ENCODE measurements at regions not wholly inside any gene's neighbourhood (a gene's known extent, or its start where the extent isn't known, plus 50 kb on each side); places are given as distances from the start of the nearest gene placed in this dataset.

GRCh38 chr2:120986898-120987650, 251.4 kb downstream of the GLI2 start:
- no peak overlapping the region for H3K27ac ChIP-seq (ENCODE audit: low read length)
- H3K9me2 ChIP-seq (replicated peaks; ENCODE audit: low read length) = no peaks in the 10 kb centered on the region
- no peaks in the 10 kb centered on the region for H3K4me1 ChIP-seq (ENCODE audit: insufficient read depth, low read length)
- H2AFZ ChIP-seq (ENCODE audit: low read length) = no peak overlapping the region
- no peaks in the 10 kb centered on the region for H3K79me2 ChIP-seq (ENCODE audit: low read length)
- no TSS peak for BruUV-seq (replicated peaks)
- no peak overlapping the region for H3K9ac ChIP-seq (ENCODE audit: low read length)
- TF ChIP-seq EZH2 (IDR thresholded peaks at IDR 0.05; ENCODE audit: low read length, unreplicated experiment) (no peak), CTCF (conservative IDR thresholded peaks at IDR 0.05; ENCODE audit: low read depth, low read length) (no peak), EZH2phosphoT487 (IDR thresholded peaks at IDR 0.05; ENCODE audit: borderline replicate concordance, low read length) (no peak)
- ChIA-PET POLR2A (ENCODE audit: unreplicated experiment) (no interaction called here), CTCF (no interaction called here)
- no peaks in the 10 kb centered on the region for H3K27me3 ChIP-seq (ENCODE audit: low read length)
- no peaks in the 10 kb centered on the region for H4K20me1 ChIP-seq (ENCODE audit: low read length)
- no peak overlapping the region for H3K4me2 ChIP-seq (ENCODE audit: low read length)
- H3K9me3 ChIP-seq (ENCODE audit: low read length) = no peaks in the 10 kb centered on the region
- intact Hi-C loops (cut with micrococcal nuclease) = no loop called here
- H3K36me3 ChIP-seq (ENCODE audit: low read depth, low read length) = no peaks in the 10 kb centered on the region
- H3K4me3 ChIP-seq (ENCODE audit: low read length) = no peak overlapping the region
- H3F3A ChIP-seq (ENCODE audit: low read length, unreplicated experiment) = no peaks in the 10 kb centered on the region
- ATAC-seq = no peak
- no peak for DNase-seq

GRCh38 chr2:120988051-120988699, 252.5 kb downstream of the GLI2 start:
- no peaks in the 10 kb centered on the region for H3K9me2 ChIP-seq (replicated peaks; ENCODE audit: low read length)
- BruUV-seq (replicated peaks) = no TSS peak
- H3K79me2 ChIP-seq (ENCODE audit: low read length) = no peaks in the 10 kb centered on the region
- no peaks in the 10 kb centered on the region for H4K20me1 ChIP-seq (ENCODE audit: low read length)
- no peaks in the 10 kb centered on the region for H3K9me3 ChIP-seq (ENCODE audit: low read length)
- no peak overlapping the region for H3K4me3 ChIP-seq (ENCODE audit: low read length)
- no peaks in the 10 kb centered on the region for H3F3A ChIP-seq (ENCODE audit: low read length, unreplicated experiment)
- H3K36me3 ChIP-seq (ENCODE audit: low read depth, low read length) = no peaks in the 10 kb centered on the region
- H3K4me2 ChIP-seq (ENCODE audit: low read length) = no peak overlapping the region
- intact Hi-C loops (cut with micrococcal nuclease) = no loop called here
- no peak overlapping the region for H3K27ac ChIP-seq (ENCODE audit: low read length)
- ATAC-seq = no peak
- no peaks in the 10 kb centered on the region for H3K27me3 ChIP-seq (ENCODE audit: low read length)
- no peak overlapping the region for H3K9ac ChIP-seq (ENCODE audit: low read length)
- H3K4me1 ChIP-seq (ENCODE audit: insufficient read depth, low read length) = no peaks in the 10 kb centered on the region
- TF ChIP-seq EZH2 (IDR thresholded peaks at IDR 0.05; ENCODE audit: low read length, unreplicated experiment) (no peak), EZH2phosphoT487 (IDR thresholded peaks at IDR 0.05; ENCODE audit: borderline replicate concordance, low read length) (no peak), CTCF (conservative IDR thresholded peaks at IDR 0.05; ENCODE audit: low read depth, low read length) (no peak)
- no peak overlapping the region for H2AFZ ChIP-seq (ENCODE audit: low read length)
- ChIA-PET CTCF (no interaction called here), POLR2A (ENCODE audit: unreplicated experiment) (no interaction called here)
- DNase-seq = no peak

All from PC-3 (cell line).